ENCODE measurements at regions not wholly inside any gene's neighbourhood (a gene's known extent, or its start where the extent isn't known, plus 50 kb on each side); places are given as distances from the start of the nearest gene placed in this dataset.
"Not testable (repeated sequence)": the region's sequence is repeated elsewhere in the genome, so short reads cannot be mapped to it uniquely, and the experiment has no call there.

GRCh38 chr12:68532887-68533248 lies 77.8 kb upstream of the RAP1B start:
- no peak for TF ChIP-seq CTCF (IDR thresholded peaks at IDR 0.05; ENCODE audit: insufficient read depth, low read depth, low read length, missing control alignments)
- no peak for DNase-seq (ENCODE audit: low read depth)
- no peak overlapping the region for H3K4me3 ChIP-seq (ENCODE audit: low read depth, low read length)

GRCh38 chr12:68534108-68534507 lies 76.6 kb upstream of the RAP1B start:
- TF ChIP-seq CTCF (IDR thresholded peaks at IDR 0.05; ENCODE audit: insufficient read depth, low read depth, low read length, missing control alignments): no peak
- no peak for DNase-seq (ENCODE audit: low read depth)
- no peak overlapping the region for H3K4me3 ChIP-seq (ENCODE audit: low read depth, low read length)

GRCh38 chr12:68536885-68537485 lies 73.7 kb upstream of the RAP1B start:
- no peak for TF ChIP-seq CTCF (IDR thresholded peaks at IDR 0.05; ENCODE audit: insufficient read depth, low read depth, low read length, missing control alignments)
- H3K4me3 ChIP-seq (ENCODE audit: low read depth, low read length): no peak overlapping the region
- no peak for DNase-seq (ENCODE audit: low read depth)

GRCh38 chr12:68537571-68537970 lies 73.1 kb upstream of the RAP1B start:
- no peak overlapping the region for H3K4me3 ChIP-seq (ENCODE audit: low read depth, low read length)
- no peak for DNase-seq (ENCODE audit: low read depth)
- no peak for TF ChIP-seq CTCF (IDR thresholded peaks at IDR 0.05; ENCODE audit: insufficient read depth, low read depth, low read length, missing control alignments)

- H3K4me3 ChIP-seq (ENCODE audit: low read depth, low read length): no peak overlapping the region
- DNase-seq (ENCODE audit: low read depth): peak; percentile 56
- TF ChIP-seq CTCF (IDR thresholded peaks at IDR 0.05; ENCODE audit: insufficient read depth, low read depth, low read length, missing control alignments): no peak
Measured at GRCh38 chr12:68538726-68539614, 71.7 kb upstream of the RAP1B start.

GRCh38 chr12:68539615-68539952 lies 71.1 kb upstream of the RAP1B start:
- no peak for DNase-seq (ENCODE audit: low read depth)
- no peak for TF ChIP-seq CTCF (IDR thresholded peaks at IDR 0.05; ENCODE audit: insufficient read depth, low read depth, low read length, missing control alignments)
- no peak overlapping the region for H3K4me3 ChIP-seq (ENCODE audit: low read depth, low read length)

GRCh38 chr12:68540768-68541167 lies 69.9 kb upstream of the RAP1B start:
- DNase-seq (ENCODE audit: low read depth); H3K4me3 ChIP-seq (ENCODE audit: low read depth, low read length): not testable (repeated sequence)

GRCh38 chr12:68547318-68547717 lies 63.4 kb upstream of the RAP1B start:
- not testable (repeated sequence) for H3K4me3 ChIP-seq (ENCODE audit: low read depth, low read length); DNase-seq (ENCODE audit: low read depth)

- not testable (repeated sequence) for DNase-seq (ENCODE audit: low read depth); H3K4me3 ChIP-seq (ENCODE audit: low read depth, low read length)
Measured at GRCh38 chr12:68552605-68553195, 58.0 kb upstream of the RAP1B start.
